GM23338 (cell line): ENCODE measurements at regions not wholly inside any gene's neighbourhood (a gene's known extent, or its start where the extent isn't known, plus 50 kb on each side); places are given as distances from the start of the nearest gene placed in this dataset.

Source experiments
- ATAC-seq: fragments of 200-7000 bp; cut with Tn5 transposase; 3 replicates; pipeline ENCODE4 v1.9.1; 2020
- DNase-seq: peaks from one replicate; pipeline ENCODE4 v3.0.0-alpha.2; 2015; ENCODE audit warnings: low spot score
- H2AFZ ChIP-seq: fragments of 200-600 bp; sonication (generic); 2 replicates; pipeline ENCODE4 v1.8.0; 2016; ENCODE audit warnings: antibody characterized with exemption, mild to moderate bottlenecking, moderate library complexity
- H3F3A ChIP-seq: fragments of 200-600 bp; sonication (generic); replicated peaks from 2 replicates; pipeline ENCODE4 v1.8.0; 2017; ENCODE audit warnings: antibody characterized with exemption, mixed run types, low read depth
- H3K27ac ChIP-seq: fragments of 200-600 bp; sonication (generic); 2 replicates; pipeline ENCODE4 v1.6.1; 2016; ENCODE audit warnings: low read depth
- H3K27me3 ChIP-seq: fragments of 200-600 bp; sonication (generic); 2 replicates; pipeline ENCODE4 v1.8.0; 2016; ENCODE audit warnings: mild to moderate bottlenecking, mixed run types, moderate library complexity; ENCODE audit not compliant: insufficient read depth
- H3K36me3 ChIP-seq: fragments of 200-600 bp; sonication (generic); 2 replicates; pipeline ENCODE4 v1.8.0; 2016; ENCODE audit warnings: mild to moderate bottlenecking; ENCODE audit not compliant: insufficient read depth
- H3K4me1 ChIP-seq: fragments of 200-600 bp; sonication (generic); 2 replicates; pipeline ENCODE4 v1.8.0; 2016; ENCODE audit warnings: mild to moderate bottlenecking, moderate library complexity; ENCODE audit not compliant: insufficient read depth
- H3K4me2 ChIP-seq: fragments of 200-600 bp; sonication (generic); 2 replicates; pipeline ENCODE4 v1.7.1; 2017; ENCODE audit warnings: mixed run types
- H3K4me3 ChIP-seq: fragments of 200-600 bp; sonication (generic); 2 replicates; pipeline ENCODE4 v1.6.1; 2016; ENCODE audit warnings: mixed run types
- H3K79me2 ChIP-seq: fragments of 200-600 bp; sonication (generic); replicated peaks from 2 replicates; pipeline ENCODE4 v1.8.0; 2017; ENCODE audit warnings: mild to moderate bottlenecking; ENCODE audit not compliant: insufficient read depth
- H3K9me2 ChIP-seq: fragments of 200-600 bp; sonication (generic); 2 replicates; pipeline ENCODE4 v1.8.0; 2017; ENCODE audit not compliant: insufficient read depth
- H4K20me1 ChIP-seq: fragments of 200-600 bp; sonication (generic); replicated peaks from 2 replicates; pipeline ENCODE4 v1.8.0; 2017; ENCODE audit warnings: mild to moderate bottlenecking; ENCODE audit not compliant: insufficient read depth
- H3K27ac Mint-ChIP-seq: 2 replicates; pipeline ENCODE4 v1.8.0; 2020; ENCODE audit warnings: inconsistent platforms, mild to moderate bottlenecking, moderate library complexity, mixed read lengths
- H3K27me3 Mint-ChIP-seq: 3 replicates; pipeline ENCODE4 v1.8.0; 2022; ENCODE audit warnings: low read depth, mild to moderate bottlenecking, moderate library complexity, mixed read lengths, inconsistent platforms; ENCODE audit not compliant: insufficient read depth, poor library complexity
- H3K36me3 Mint-ChIP-seq: 3 replicates; pipeline ENCODE4 v1.8.0; 2021; ENCODE audit warnings: low read depth, mild to moderate bottlenecking, inconsistent platforms, moderate library complexity, mixed read lengths
- H3K4me1 Mint-ChIP-seq: 3 replicates; pipeline ENCODE4 v1.8.0; 2020; ENCODE audit warnings: mild to moderate bottlenecking, inconsistent platforms, mixed read lengths
- H3K4me3 Mint-ChIP-seq: 3 replicates; pipeline ENCODE4 v1.8.0; 2021; ENCODE audit warnings: moderate library complexity, mild to moderate bottlenecking, inconsistent platforms, mixed read lengths
- H3K9me3 Mint-ChIP-seq: 3 replicates; pipeline ENCODE4 v1.8.0; 2020; ENCODE audit warnings: moderate library complexity, mild to moderate bottlenecking, inconsistent platforms, mixed read lengths
- CREB1 ChIP-seq: fragments of 250-450 bp; sonication (Bioruptor Pico); IDR thresholded peaks from 2 replicates; pipeline ENCODE4 v1.5.0; 2020; ENCODE audit warnings: low read depth, mild to moderate bottlenecking, moderate library complexity
- CTCF ChIP-seq, 2 experiments: fragments of 200-600 bp in 1 of 2; sonication (generic) in 1 of 2; conservative IDR thresholded peaks; 2 replicates each; pipeline versions ENCODE4 v1.5.1 to v1.6.1; 2016 to 2017; ENCODE audit warnings: antibody characterized with exemption in 2 of 2, low read depth in 2 of 2, mild to moderate bottlenecking in 2 of 2, moderate library complexity in 1 of 2
- EZH2 ChIP-seq: fragments of 200-600 bp; sonication (generic); IDR thresholded peaks from one replicate; pipeline ENCODE4 v1.8.0; 2017; ENCODE audit warnings: antibody characterized with exemption, mild to moderate bottlenecking, low read depth; ENCODE audit not compliant: unreplicated experiment
- EZH2phosphoT487 ChIP-seq: fragments of 200-600 bp; sonication (generic); IDR thresholded peaks from one replicate; pipeline ENCODE4 v1.8.1; 2018; ENCODE audit warnings: antibody characterized with exemption; ENCODE audit not compliant: unreplicated experiment
- JUNB ChIP-seq: IDR thresholded peaks from one replicate; pipeline ENCODE4 v1.6.1; 2016; ENCODE audit warnings: antibody characterized with exemption; ENCODE audit not compliant: unreplicated experiment
- NANOG ChIP-seq: IDR thresholded peaks from 2 replicates; pipeline ENCODE4 v1.6.1; 2016; ENCODE audit warnings: antibody characterized with exemption, borderline replicate concordance
- POLR2AphosphoS5 ChIP-seq: IDR thresholded peaks from 2 replicates; pipeline ENCODE4 v1.6.1; 2016; ENCODE audit warnings: antibody characterized with exemption, low read depth
- STAT1 ChIP-seq: IDR thresholded peaks from one replicate; pipeline ENCODE4 v1.6.1; 2016; ENCODE audit warnings: antibody characterized with exemption; ENCODE audit not compliant: unreplicated experiment
- ZNF114 ChIP-seq: fragments of 250-450 bp; sonication (Bioruptor Pico); IDR thresholded peaks from 2 replicates; pipeline ENCODE4 v1.5.0; 2020; ENCODE audit warnings: mild to moderate bottlenecking, moderate library complexity
- ZNF331 ChIP-seq: fragments of 250-450 bp; sonication (Bioruptor Pico); IDR thresholded peaks from 2 replicates; pipeline ENCODE4 v1.5.0; 2020; ENCODE audit warnings: low read depth, mild to moderate bottlenecking, moderate library complexity
- TF ChIP-seq, protein P1 (sequence below): fragments of 250-450 bp; sonication (Bioruptor Pico); IDR thresholded peaks from 2 replicates; pipeline ENCODE4 v1.5.0; 2020; ENCODE audit warnings: mild to moderate bottlenecking, moderate library complexity
- TF ChIP-seq, protein P2 (sequence below): IDR thresholded peaks from one replicate; pipeline ENCODE4 v1.6.1; 2018; ENCODE audit warnings: antibody characterized with exemption; ENCODE audit not compliant: unreplicated experiment
- TF ChIP-seq, protein P3 (sequence below): IDR thresholded peaks from 2 replicates; pipeline ENCODE4 v1.6.1; 2016; ENCODE audit warnings: antibody characterized with exemption

DNA sequence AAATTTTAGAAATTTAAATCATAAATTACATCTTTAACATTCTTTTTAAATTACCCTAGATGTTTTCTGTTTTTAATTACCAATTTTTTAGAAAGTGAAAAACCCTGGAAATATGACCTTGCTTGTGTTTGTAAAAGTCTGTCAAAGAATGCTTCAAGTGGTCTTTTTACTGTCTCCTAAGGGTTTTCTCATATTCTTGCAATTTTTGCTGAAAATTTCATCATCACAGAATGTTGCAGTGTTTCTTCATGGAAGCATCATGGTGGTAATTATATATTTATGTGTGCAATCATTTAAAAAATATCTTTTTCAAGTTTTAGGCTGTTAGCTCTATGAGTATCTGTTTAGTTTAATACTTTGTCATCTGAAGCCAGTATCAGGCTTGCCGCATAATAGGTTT is 178.2 kb downstream of the HDGFL1 start:
- Mint-ChIP-seq H3K4me3 (no peak overlapping the region), H3K4me1 (peaks cover 10% of the 10 kb centered on the region; the same call in 2 of the 3 replicates), H3K9me3 (no peaks in the 10 kb centered on the region), H3K27ac (no peak overlapping the region), H3K27me3 (peaks cover 1% of the 10 kb centered on the region), H3K36me3 (no peaks in the 10 kb centered on the region)
- H4K20me1 ChIP-seq = no peaks in the 10 kb centered on the region
- no peaks in the 10 kb centered on the region for H3K36me3 ChIP-seq
- peaks cover 12% of the 10 kb centered on the region; the same call in 1 of the 2 replicates for H3K9me2 ChIP-seq
- H2AFZ ChIP-seq = no peak overlapping the region
- H3K4me1 ChIP-seq = no peaks in the 10 kb centered on the region
- H3K4me3 ChIP-seq = no peak overlapping the region
- TF ChIP-seq STAT1 (no peak), CREB1 (CRISPR knock-in tag) (no peak), EZH2 (no peak), CTCF (conservative IDR thresholded peaks at IDR 0.05; ENCODE audit: low read depth in 2 of 2) (no peak), EZH2phosphoT487 (no peak), ZNF114 (CRISPR knock-in tag) (no peak), JUNB (no peak), NANOG (no peak), ZNF331 (CRISPR knock-in tag) (no peak), POLR2AphosphoS5 (no peak)
- TF ChIP-seq, protein P1, sequence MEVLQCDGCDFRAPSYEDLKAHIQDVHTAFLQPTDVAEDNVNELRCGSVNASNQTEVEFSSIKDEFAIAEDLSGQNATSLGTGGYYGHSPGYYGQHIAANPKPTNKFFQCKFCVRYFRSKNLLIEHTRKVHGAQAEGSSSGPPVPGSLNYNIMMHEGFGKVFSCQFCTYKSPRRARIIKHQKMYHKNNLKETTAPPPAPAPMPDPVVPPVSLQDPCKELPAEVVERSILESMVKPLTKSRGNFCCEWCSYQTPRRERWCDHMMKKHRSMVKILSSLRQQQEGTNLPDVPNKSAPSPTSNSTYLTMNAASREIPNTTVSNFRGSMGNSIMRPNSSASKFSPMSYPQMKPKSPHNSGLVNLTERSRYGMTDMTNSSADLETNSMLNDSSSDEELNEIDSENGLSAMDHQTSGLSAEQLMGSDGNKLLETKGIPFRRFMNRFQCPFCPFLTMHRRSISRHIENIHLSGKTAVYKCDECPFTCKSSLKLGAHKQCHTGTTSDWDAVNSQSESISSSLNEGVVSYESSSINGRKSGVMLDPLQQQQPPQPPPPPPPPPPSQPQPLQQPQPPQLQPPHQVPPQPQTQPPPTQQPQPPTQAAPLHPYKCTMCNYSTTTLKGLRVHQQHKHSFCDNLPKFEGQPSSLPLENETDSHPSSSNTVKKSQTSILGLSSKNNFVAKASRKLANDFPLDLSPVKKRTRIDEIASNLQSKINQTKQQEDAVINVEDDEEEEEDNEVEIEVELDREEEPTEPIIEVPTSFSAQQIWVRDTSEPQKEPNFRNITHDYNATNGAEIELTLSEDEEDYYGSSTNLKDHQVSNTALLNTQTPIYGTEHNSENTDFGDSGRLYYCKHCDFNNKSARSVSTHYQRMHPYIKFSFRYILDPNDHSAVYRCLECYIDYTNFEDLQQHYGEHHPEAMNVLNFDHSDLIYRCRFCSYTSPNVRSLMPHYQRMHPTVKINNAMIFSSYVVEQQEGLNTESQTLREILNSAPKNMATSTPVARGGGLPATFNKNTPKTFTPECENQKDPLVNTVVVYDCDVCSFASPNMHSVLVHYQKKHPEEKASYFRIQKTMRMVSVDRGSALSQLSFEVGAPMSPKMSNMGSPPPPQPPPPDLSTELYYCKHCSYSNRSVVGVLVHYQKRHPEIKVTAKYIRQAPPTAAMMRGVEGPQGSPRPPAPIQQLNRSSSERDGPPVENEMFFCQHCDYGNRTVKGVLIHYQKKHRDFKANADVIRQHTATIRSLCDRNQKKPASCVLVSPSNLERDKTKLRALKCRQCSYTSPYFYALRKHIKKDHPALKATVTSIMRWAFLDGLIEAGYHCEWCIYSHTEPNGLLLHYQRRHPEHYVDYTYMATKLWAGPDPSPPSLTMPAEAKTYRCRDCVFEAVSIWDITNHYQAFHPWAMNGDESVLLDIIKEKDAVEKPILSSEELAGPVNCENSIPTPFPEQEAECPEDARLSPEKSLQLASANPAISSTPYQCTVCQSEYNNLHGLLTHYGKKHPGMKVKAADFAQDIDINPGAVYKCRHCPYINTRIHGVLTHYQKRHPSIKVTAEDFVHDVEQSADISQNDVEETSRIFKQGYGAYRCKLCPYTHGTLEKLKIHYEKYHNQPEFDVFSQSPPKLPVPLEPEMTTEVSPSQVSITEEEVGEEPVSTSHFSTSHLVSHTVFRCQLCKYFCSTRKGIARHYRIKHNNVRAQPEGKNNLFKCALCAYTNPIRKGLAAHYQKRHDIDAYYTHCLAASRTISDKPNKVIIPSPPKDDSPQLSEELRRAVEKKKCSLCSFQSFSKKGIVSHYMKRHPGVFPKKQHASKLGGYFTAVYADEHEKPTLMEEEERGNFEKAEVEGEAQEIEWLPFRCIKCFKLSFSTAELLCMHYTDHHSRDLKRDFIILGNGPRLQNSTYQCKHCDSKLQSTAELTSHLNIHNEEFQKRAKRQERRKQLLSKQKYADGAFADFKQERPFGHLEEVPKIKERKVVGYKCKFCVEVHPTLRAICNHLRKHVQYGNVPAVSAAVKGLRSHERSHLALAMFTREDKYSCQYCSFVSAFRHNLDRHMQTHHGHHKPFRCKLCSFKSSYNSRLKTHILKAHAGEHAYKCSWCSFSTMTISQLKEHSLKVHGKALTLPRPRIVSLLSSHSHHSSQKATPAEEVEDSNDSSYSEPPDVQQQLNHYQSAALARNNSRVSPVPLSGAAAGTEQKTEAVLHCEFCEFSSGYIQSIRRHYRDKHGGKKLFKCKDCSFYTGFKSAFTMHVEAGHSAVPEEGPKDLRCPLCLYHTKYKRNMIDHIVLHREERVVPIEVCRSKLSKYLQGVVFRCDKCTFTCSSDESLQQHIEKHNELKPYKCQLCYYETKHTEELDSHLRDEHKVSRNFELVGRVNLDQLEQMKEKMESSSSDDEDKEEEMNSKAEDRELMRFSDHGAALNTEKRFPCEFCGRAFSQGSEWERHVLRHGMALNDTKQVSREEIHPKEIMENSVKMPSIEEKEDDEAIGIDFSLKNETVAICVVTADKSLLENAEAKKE = no peak
- TF ChIP-seq, protein P2, sequence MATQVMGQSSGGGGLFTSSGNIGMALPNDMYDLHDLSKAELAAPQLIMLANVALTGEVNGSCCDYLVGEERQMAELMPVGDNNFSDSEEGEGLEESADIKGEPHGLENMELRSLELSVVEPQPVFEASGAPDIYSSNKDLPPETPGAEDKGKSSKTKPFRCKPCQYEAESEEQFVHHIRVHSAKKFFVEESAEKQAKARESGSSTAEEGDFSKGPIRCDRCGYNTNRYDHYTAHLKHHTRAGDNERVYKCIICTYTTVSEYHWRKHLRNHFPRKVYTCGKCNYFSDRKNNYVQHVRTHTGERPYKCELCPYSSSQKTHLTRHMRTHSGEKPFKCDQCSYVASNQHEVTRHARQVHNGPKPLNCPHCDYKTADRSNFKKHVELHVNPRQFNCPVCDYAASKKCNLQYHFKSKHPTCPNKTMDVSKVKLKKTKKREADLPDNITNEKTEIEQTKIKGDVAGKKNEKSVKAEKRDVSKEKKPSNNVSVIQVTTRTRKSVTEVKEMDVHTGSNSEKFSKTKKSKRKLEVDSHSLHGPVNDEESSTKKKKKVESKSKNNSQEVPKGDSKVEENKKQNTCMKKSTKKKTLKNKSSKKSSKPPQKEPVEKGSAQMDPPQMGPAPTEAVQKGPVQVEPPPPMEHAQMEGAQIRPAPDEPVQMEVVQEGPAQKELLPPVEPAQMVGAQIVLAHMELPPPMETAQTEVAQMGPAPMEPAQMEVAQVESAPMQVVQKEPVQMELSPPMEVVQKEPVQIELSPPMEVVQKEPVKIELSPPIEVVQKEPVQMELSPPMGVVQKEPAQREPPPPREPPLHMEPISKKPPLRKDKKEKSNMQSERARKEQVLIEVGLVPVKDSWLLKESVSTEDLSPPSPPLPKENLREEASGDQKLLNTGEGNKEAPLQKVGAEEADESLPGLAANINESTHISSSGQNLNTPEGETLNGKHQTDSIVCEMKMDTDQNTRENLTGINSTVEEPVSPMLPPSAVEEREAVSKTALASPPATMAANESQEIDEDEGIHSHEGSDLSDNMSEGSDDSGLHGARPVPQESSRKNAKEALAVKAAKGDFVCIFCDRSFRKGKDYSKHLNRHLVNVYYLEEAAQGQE = no peak
- TF ChIP-seq, protein P3, sequence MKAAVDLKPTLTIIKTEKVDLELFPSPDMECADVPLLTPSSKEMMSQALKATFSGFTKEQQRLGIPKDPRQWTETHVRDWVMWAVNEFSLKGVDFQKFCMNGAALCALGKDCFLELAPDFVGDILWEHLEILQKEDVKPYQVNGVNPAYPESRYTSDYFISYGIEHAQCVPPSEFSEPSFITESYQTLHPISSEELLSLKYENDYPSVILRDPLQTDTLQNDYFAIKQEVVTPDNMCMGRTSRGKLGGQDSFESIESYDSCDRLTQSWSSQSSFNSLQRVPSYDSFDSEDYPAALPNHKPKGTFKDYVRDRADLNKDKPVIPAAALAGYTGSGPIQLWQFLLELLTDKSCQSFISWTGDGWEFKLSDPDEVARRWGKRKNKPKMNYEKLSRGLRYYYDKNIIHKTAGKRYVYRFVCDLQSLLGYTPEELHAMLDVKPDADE = no peak
- no peaks in the 10 kb centered on the region for H3K79me2 ChIP-seq
- no peaks in the 10 kb centered on the region for H3K27me3 ChIP-seq
- H3K27ac ChIP-seq = no peak overlapping the region
- H3F3A ChIP-seq = no peaks in the 10 kb centered on the region
- no peak for DNase-seq
- H3K4me2 ChIP-seq = no peak overlapping the region
- ATAC-seq = no peak
